Left lung (tissue), 4 donors: ENCODE measurements at regions not wholly inside any gene's neighbourhood (a gene's known extent, or its start where the extent isn't known, plus 50 kb on each side); places are given as distances from the start of the nearest gene placed in this dataset.

Source experiments
- ATAC-seq: fragments of 200-7000 bp; cut with Tn5 transposase; one replicate; pipeline ENCODE4 v1.9.1; 2020; ENCODE audit warnings: moderate library complexity
- DNase-seq, 4 donors: peaks; one replicate each; pipeline ENCODE4 v3.0.0-alpha.2; 2013 to 2020
- H3K27ac ChIP-seq, 2 donors: fragments of 200-600 bp; sonication (generic) in 1 of 2; one replicate each; pipeline versions ENCODE4 v1.5.0 to v1.8.0; 2020 to 2021
- H3K27me3 ChIP-seq, 2 donors: fragments of 200-600 bp; sonication (generic) in 1 of 2; one replicate each; pipeline versions ENCODE4 v1.5.0 to v1.8.0; 2020 to 2021
- H3K36me3 ChIP-seq, 2 donors: fragments of 200-600 bp; sonication (generic) in 1 of 2; one replicate each; pipeline versions ENCODE4 v1.5.0 to v1.8.0; 2020 to 2021
- H3K4me1 ChIP-seq, 2 donors: fragments of 200-600 bp; one replicate each; pipeline ENCODE4 v1.8.0; 2021
- H3K4me3 ChIP-seq, 2 donors: fragments of 200-600 bp; sonication (generic) in 1 of 2; one replicate each; pipeline versions ENCODE4 v1.5.0 to v1.8.0; 2020 to 2021; ENCODE audit warnings: mild to moderate bottlenecking in 1 of 2
- H3K9me3 ChIP-seq, 2 donors: fragments of 200-600 bp; sonication (generic) in 1 of 2; one replicate each; pipeline versions ENCODE4 v1.5.0 to v1.8.0; 2020 to 2021
- intact Hi-C, 2 donors: fragments of 100-400 bp; cut with DNase I; formaldehyde crosslinking; loops; one replicate each; pipeline versions ENCODE4 v1.11.2 to v1.14.2; 2022
- TF ChIP-seq, protein P1 (sequence below), 2 donors: fragments of 200-600 bp; sonication (generic) in 1 of 2; IDR thresholded peaks; one replicate each; pipeline versions ENCODE4 v1.5.0 to v1.8.0; 2021; ENCODE audit warnings: antibody characterized with exemption in 2 of 2
- donor health status: DM: no; HTN: yes; CAD: no.
- donor health status: DM: no; HTN: no; CAD: no.

DNA sequence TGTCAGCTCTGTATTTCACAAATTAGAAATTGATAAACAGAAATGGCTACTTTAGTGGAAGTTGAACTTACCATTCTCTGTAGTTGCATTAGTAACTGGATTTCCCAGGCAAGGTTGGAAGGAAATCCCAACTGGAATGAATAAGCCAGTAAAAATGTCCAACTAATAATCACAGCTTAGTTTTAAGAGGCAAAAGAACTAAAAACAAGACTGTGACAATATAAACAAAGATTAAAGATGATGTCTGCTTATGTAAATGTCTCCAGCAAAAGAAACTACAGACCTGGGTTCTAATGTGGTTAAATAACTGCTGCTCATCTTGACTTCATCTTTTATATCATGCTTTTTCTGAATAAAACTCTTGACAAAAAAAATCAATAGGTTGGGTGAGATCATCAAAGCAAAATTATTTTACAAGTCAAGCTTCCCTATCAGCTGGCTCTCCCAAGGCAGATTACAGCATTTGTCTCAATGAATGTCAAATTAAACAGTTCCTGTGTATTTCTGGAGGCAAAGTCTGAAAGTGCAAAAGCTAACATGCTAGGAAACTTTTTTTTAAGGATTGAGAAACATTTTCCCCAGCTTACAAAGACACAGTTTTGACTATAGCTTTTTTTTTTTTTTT is 62.3 kb upstream of the HMHB1 start:
- intact Hi-C loops: no loop called here
- no peak overlapping the region for H3K4me3 ChIP-seq
- H3K27ac ChIP-seq: no peak overlapping the region
- no peak for DNase-seq
- TF ChIP-seq, protein P1, sequence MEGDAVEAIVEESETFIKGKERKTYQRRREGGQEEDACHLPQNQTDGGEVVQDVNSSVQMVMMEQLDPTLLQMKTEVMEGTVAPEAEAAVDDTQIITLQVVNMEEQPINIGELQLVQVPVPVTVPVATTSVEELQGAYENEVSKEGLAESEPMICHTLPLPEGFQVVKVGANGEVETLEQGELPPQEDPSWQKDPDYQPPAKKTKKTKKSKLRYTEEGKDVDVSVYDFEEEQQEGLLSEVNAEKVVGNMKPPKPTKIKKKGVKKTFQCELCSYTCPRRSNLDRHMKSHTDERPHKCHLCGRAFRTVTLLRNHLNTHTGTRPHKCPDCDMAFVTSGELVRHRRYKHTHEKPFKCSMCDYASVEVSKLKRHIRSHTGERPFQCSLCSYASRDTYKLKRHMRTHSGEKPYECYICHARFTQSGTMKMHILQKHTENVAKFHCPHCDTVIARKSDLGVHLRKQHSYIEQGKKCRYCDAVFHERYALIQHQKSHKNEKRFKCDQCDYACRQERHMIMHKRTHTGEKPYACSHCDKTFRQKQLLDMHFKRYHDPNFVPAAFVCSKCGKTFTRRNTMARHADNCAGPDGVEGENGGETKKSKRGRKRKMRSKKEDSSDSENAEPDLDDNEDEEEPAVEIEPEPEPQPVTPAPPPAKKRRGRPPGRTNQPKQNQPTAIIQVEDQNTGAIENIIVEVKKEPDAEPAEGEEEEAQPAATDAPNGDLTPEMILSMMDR (IDR thresholded peaks at IDR 0.05): no peak
- ATAC-seq: no peak
- no peaks in the 10 kb centered on the region for H3K4me1 ChIP-seq
- H3K36me3 ChIP-seq: no peaks in the 10 kb centered on the region
- H3K27me3 ChIP-seq: no peaks in the 10 kb centered on the region
- H3K9me3 ChIP-seq: no peaks in the 10 kb centered on the region

DNA sequence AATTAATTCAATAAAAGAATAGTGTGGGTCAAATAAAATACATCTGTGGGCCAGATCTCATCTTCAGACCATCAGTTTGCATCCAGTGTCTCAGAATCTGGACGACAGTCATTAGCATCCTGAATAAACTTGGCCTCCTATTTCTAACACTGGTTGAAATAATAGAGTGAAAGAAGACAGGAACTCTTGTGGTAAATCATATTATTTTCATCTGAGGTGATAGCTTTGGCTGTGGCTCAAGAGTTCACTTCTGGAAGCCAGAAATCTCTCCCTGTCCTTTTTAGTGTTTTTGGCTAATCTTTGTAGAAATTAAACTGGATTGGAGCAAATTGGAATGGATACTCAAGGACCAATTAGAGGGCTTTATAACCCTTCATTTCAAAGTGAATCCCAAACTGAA is 63.4 kb upstream of the HMHB1 start:
- no peaks in the 10 kb centered on the region for H3K9me3 ChIP-seq
- ATAC-seq: no peak
- DNase-seq: no peak

DNA sequence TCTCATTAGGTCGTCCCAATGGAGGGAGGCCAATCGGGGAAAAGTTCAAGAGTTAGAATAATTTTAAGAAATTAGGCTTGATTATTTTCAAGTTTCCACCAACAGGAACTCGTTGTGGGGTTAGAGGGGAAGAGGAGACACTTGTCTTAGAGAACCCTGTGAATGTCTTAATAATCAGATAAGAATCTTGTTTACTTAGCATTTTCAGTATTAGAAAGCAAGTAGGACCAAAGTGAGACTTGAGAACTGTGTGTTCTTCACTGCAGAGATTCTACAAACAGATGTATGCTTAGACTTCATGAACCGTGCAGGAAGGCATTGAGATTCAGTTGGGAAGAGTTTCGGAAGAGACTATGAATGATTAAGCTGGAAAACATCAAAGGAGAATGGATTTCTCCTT is 69.0 kb upstream of the HMHB1 start:
- Histone ChIP-seq H3K4me3 (no peak overlapping the region), H3K27me3 (no peaks in the 10 kb centered on the region), H3K9me3 (no peaks in the 10 kb centered on the region), H3K4me1 (peaks cover 0 to 6% of the 10 kb centered on the region in 2 donors), H3K36me3 (no peaks in the 10 kb centered on the region), H3K27ac (no peak overlapping the region)
- ATAC-seq (no peak), DNase-seq (no peak)
- TF ChIP-seq, protein P1 (IDR thresholded peaks at IDR 0.05): no peak
- intact Hi-C loops: no loop called here

More for the DNA sequence above, 63.4 kb upstream of the HMHB1 start:
- Histone ChIP-seq H3K4me3 (no peak overlapping the region), H3K27me3 (no peaks in the 10 kb centered on the region), H3K27ac (no peak overlapping the region), H3K36me3 (no peaks in the 10 kb centered on the region), H3K4me1 (peaks cover 0 to 2% of the 10 kb centered on the region in 2 donors)
- TF ChIP-seq, protein P1 (IDR thresholded peaks at IDR 0.05): no peak
- intact Hi-C loops: no loop called here

DNA sequence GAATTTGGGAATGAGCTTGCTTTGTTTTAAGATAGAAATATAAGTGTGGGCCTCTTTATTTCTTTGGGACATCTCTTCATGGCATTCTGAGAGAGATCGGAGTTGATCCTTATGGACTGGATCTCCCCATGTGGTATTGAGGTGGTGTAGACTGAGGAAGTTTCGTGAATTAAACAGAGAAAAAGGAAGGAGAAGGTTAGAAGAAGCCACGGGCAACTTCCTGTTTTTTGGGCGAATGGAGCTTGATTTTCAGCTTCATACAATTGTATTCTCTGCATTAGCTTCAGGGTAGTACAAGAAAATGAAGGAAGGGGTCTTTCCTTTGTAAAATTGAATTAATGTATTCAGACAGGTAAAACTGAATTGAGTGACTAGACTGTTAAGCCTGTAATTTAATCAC is 70.5 kb upstream of the HMHB1 start:
- DNase-seq: no peak
- TF ChIP-seq, protein P1 (IDR thresholded peaks at IDR 0.05): no peak
- no peak for ATAC-seq

DNA sequence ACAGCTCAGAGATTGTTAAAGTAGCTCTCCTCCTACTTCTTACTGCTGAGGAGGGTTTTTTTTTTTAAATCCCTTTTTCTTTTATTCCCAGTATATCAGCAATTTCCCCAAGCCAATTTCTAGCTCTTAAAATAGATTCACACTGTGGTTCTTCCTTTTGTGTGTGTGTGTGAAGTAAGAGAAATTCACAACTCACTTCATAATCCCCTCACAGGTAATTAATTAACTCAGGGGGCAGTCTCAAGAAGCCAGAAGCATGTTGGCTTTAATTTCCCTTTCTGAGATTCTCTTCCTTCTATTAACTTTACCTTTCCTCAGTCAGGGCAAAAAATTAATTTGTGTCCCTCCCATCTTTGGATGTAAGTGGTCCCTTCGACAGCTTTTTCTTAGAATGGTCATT is 71.0 kb upstream of the HMHB1 start:
- Histone ChIP-seq H3K4me1 (peaks cover 0 to 6% of the 10 kb centered on the region in 2 donors), H3K36me3 (no peaks in the 10 kb centered on the region), H3K27me3 (no peaks in the 10 kb centered on the region), H3K4me3 (no peak overlapping the region), H3K27ac (no peak overlapping the region), H3K9me3 (no peaks in the 10 kb centered on the region)
- DNase-seq: no peak
- no peak for ATAC-seq
- TF ChIP-seq, protein P1 (IDR thresholded peaks at IDR 0.05): no peak
- intact Hi-C loops: no loop called here

More for the DNA sequence above, 70.5 kb upstream of the HMHB1 start:
- peaks cover 0 to 6% of the 10 kb centered on the region in 2 donors for H3K4me1 ChIP-seq
- no peaks in the 10 kb centered on the region for H3K9me3 ChIP-seq
- no peaks in the 10 kb centered on the region for H3K27me3 ChIP-seq
- intact Hi-C loops: no loop called here
- no peaks in the 10 kb centered on the region for H3K36me3 ChIP-seq
- no peak overlapping the region for H3K4me3 ChIP-seq
- no peak overlapping the region for H3K27ac ChIP-seq
